Esophagus muscularis mucosa (tissue), 4 donors: ENCODE measurements at regions not wholly inside any gene's neighbourhood (a gene's known extent, or its start where the extent isn't known, plus 50 kb on each side); places are given as distances from the start of the nearest gene placed in this dataset.

ENCODE experiments used
- DNase-seq: peaks from one replicate; pipeline ENCODE4 v3.0.0-alpha.2; 2017; ENCODE audit errors: extremely low spot score
- H3K27ac ChIP-seq, 4 donors: fragments of 200-600 bp; sonication (generic); replicated peaks in 1 of 4; 1 replicate in 3 of 4; 2 replicates in 1 of 4; pipeline ENCODE4 v1.5.1; 2016 to 2019; ENCODE audit warnings: mild to moderate bottlenecking in 1 of 4
- H3K27me3 ChIP-seq, 4 donors: fragments of 200-600 bp; sonication (generic); one replicate each; pipeline versions ENCODE4 v1.5.1 to v1.6.0; 2016 to 2019
- H3K36me3 ChIP-seq, 4 donors: fragments of 200-600 bp; sonication (generic); one replicate each; pipeline ENCODE4 v1.5.1; 2016 to 2019
- H3K4me1 ChIP-seq, 4 donors: fragments of 200-600 bp; sonication (generic); one replicate each; pipeline ENCODE4 v1.5.1; 2016 to 2019
- H3K4me3 ChIP-seq, 4 donors: fragments of 200-600 bp; sonication (generic); 1 replicate in 2 of 4; 2 replicates in 2 of 4; pipeline ENCODE4 v1.5.1; 2016 to 2019; ENCODE audit warnings: mild to moderate bottlenecking in 4 of 4, moderate library complexity in 1 of 4
- H3K9me3 ChIP-seq, 4 donors: fragments of 200-600 bp; sonication (generic); 1 replicate in 3 of 4; 2 replicates in 1 of 4; pipeline ENCODE4 v1.5.1; 2016 to 2019
- CTCF ChIP-seq, 3 experiments: fragments of 200-600 bp in 2 of 3; fragments of 450-650 bp in 1 of 3; sonication (generic) in 2 of 3; IDR thresholded peaks; one replicate each; pipeline ENCODE4 v1.5.1; 2017 to 2019; ENCODE audit warnings: antibody characterized with exemption in 3 of 3, mild to moderate bottlenecking in 2 of 3, moderate library complexity in 1 of 3
- EP300 ChIP-seq: sonication (generic); formaldehyde crosslinking; IDR thresholded peaks from one replicate; pipeline ENCODE4 v1.6.1; 2017; ENCODE audit warnings: antibody characterized with exemption
- POLR2A ChIP-seq: fragments of 450-650 bp; IDR thresholded peaks from one replicate; pipeline ENCODE4 v1.6.1; 2017; ENCODE audit warnings: antibody characterized with exemption, moderate library complexity, mild to moderate bottlenecking, low read depth
- POLR2AphosphoS5 ChIP-seq, 2 donors: sonication (generic); formaldehyde crosslinking; IDR thresholded peaks; one replicate each; pipeline ENCODE4 v1.6.1; 2017; ENCODE audit warnings: antibody characterized with exemption in 2 of 2
- WGBS: methylation state at CpG from one replicate; pipeline ENCODE4 v1.1.5; 2018; 5-methylcytosine and 5-hydroxymethylcytosine counted together
- intact Hi-C: fragments of 100-400 bp; cut with DNase I; formaldehyde crosslinking; loops from one replicate; pipeline ENCODE4 v1.15.1; 2023

- TF ChIP-seq EP300 (no peak), CTCF (IDR thresholded peaks at IDR 0.05) (no peak), POLR2A (no peak), POLR2AphosphoS5 (IDR thresholded peaks at IDR 0.05) (no peak)
Observed at GRCh38 chr2:182477774-182478173, 50.9 kb upstream of the PDE1A start.

DNA sequence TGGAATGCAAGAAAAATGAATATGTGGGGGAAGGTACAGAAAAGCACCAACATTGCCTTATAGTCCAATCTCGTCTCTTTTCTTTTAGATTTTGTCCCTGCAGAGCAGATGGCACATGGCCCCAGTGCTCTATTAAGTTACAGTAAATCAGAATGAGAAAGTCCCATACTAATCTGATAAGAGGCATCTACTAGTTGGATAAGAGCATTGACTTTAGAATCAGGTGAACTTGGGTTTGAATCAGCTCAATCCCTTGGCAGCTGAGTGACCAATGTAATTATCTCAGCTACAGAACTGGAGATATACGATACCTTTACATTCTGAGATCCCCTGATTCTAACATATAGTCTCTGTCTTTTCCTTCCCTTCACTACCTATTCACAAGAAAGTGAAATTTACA, 54.8 kb upstream of the PDE1A start:
- intact Hi-C loops = no loop called here

More at GRCh38 chr2:182477774-182478173, 50.9 kb upstream of the PDE1A start:
- DNase-seq = no peak
- H3K27me3 ChIP-seq = no peaks in the 10 kb centered on the region
- 64% methylated on average over 6 of the region's 6 CpGs for WGBS
- no peak overlapping the region for H3K27ac ChIP-seq
- H3K36me3 ChIP-seq = no peaks in the 10 kb centered on the region
- intact Hi-C loops = no loop called here
- no peaks in the 10 kb centered on the region for H3K9me3 ChIP-seq
- H3K4me3 ChIP-seq = no peak overlapping the region
- no peaks in the 10 kb centered on the region for H3K4me1 ChIP-seq

DNA sequence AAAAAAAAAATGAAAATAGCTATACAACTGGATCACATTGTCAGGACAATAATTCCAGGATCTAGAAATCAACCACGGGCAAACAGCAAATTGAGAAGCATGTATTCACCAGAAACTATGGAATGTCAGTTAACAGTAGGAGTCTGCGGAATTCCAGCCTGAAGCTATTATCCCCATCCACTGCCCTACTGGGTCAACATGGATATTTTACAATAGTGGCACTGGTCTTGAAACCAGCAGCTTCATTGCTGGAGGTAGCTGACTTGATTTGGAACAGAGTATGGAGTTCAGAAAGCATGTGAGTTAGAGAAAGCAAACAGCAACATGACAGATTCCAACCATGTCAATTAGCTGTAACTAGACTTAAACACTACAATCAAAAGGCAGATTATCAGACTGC, 55.7 kb upstream of the PDE1A start:
- H3K27ac ChIP-seq = no peak overlapping the region
- intact Hi-C loops = no loop called here
- TF ChIP-seq EP300 = no peak
- TF ChIP-seq POLR2A = no peak
- no peak for TF ChIP-seq POLR2AphosphoS5 (IDR thresholded peaks at IDR 0.05)
- no peak for TF ChIP-seq CTCF (IDR thresholded peaks at IDR 0.05)
- no peaks in the 10 kb centered on the region for H3K27me3 ChIP-seq
- DNase-seq = no peak
- H3K4me3 ChIP-seq = no peak overlapping the region
- no peaks in the 10 kb centered on the region for H3K9me3 ChIP-seq
- no peaks in the 10 kb centered on the region for H3K36me3 ChIP-seq
- H3K4me1 ChIP-seq = no peaks in the 10 kb centered on the region
- WGBS = 83% methylated on average over 2 of the region's 2 CpGs

More for the DNA sequence above, 54.8 kb upstream of the PDE1A start:
- no peak overlapping the region for H3K4me3 ChIP-seq
- H3K27ac ChIP-seq = no peak overlapping the region
- no peak for DNase-seq
- no peaks in the 10 kb centered on the region for H3K36me3 ChIP-seq
- H3K27me3 ChIP-seq = no peaks in the 10 kb centered on the region
- H3K4me1 ChIP-seq = no peaks in the 10 kb centered on the region
- 94% methylated on average over 2 of the region's 2 CpGs for WGBS
- TF ChIP-seq POLR2AphosphoS5 (IDR thresholded peaks at IDR 0.05) (no peak), POLR2A (no peak), CTCF (IDR thresholded peaks at IDR 0.05) (no peak), EP300 (no peak)
- no peaks in the 10 kb centered on the region for H3K9me3 ChIP-seq

GRCh38 chr2:182496596-182496995, 69.8 kb upstream of the PDE1A start:
- WGBS = 95% methylated on average over 2 of the region's 2 CpGs
- no peak for TF ChIP-seq POLR2AphosphoS5 (IDR thresholded peaks at IDR 0.05)
- TF ChIP-seq EP300 = no peak
- TF ChIP-seq CTCF (IDR thresholded peaks at IDR 0.05) = no peak
- no peak for TF ChIP-seq POLR2A
- no peaks in the 10 kb centered on the region for H3K4me1 ChIP-seq

DNA sequence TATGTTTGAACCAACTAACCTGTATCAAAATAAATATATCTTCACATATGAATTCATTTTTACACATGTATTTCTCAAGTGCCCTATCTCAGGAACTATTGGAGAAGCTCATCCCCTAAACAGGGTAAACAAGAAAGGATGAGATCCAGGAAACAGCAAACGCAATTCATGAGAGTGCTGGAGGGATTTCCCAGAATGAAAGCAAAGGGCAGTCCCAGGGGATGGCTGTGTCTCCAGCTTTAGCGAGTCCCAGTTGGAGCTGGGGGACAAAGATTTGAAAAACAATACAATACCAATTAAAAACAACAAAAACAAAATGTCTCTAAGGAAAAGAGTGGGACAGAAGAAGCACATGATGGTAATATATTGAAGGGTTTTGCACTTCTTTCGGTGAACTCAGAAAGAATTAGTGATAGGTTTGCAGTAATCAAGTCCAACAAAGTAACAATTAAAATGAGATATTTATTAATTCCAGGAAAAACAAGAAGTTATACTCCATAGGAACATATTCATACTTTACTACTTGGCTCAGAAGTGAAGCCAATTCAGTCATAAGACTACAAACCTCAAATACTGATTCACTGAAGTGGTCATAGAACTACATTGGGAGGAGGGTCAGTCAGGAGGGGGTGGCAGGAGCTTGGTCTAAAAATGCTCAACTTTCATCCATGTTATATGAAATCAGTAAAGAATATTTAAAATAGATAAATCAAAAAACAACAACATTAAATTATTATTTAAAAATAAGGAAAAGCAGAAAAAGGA, 73.1 kb upstream of the PDE1A start:
- Histone ChIP-seq H3K36me3 (no peaks in the 10 kb centered on the region), H3K4me3 (no peak overlapping the region), H3K9me3 (no peaks in the 10 kb centered on the region), H3K27ac (no peak overlapping the region), H3K4me1 (no peaks in the 10 kb centered on the region), H3K27me3 (no peaks in the 10 kb centered on the region)
- 78% methylated on average over 3 of the region's 3 CpGs for WGBS
- intact Hi-C loops = no loop called here
- DNase-seq = no peak
- TF ChIP-seq EP300 = no peak
- no peak for TF ChIP-seq POLR2AphosphoS5 (IDR thresholded peaks at IDR 0.05)
- no peak for TF ChIP-seq CTCF (IDR thresholded peaks at IDR 0.05)
- TF ChIP-seq POLR2A = no peak

More at GRCh38 chr2:182496596-182496995, 69.8 kb upstream of the PDE1A start:
- H3K27ac ChIP-seq = no peak overlapping the region
- no peaks in the 10 kb centered on the region for H3K9me3 ChIP-seq
- DNase-seq = no peak
- no peaks in the 10 kb centered on the region for H3K27me3 ChIP-seq
- intact Hi-C loops = no loop called here
- no peak overlapping the region for H3K4me3 ChIP-seq
- no peaks in the 10 kb centered on the region for H3K36me3 ChIP-seq
